HCT116 (cell line): ENCODE measurements at regions not wholly inside any gene's neighbourhood (a gene's known extent, or its start where the extent isn't known, plus 50 kb on each side); places are given as distances from the start of the nearest gene placed in this dataset.

Source experiments
- CTCF ChIP-seq, 3 experiments: fragments of 200-600 bp in 1 of 3; sonication (generic) in 1 of 3; IDR thresholded peaks in 2 of 3; conservative IDR thresholded peaks in 1 of 3; 2 replicates each; pipeline ENCODE4 v1.5.1; 2012 to 2017; ENCODE audit warnings: low read depth in 2 of 3, low read length in 2 of 3, antibody characterized with exemption in 1 of 3, borderline replicate concordance in 1 of 3, control low read depth in 1 of 3, mild to moderate bottlenecking in 1 of 3, mixed read lengths in 1 of 3, mixed run types in 1 of 3, moderate library complexity in 1 of 3; ENCODE audit not compliant: insufficient read depth in 1 of 3
- EZH2 ChIP-seq: fragments of 200-600 bp; sonication (generic); IDR thresholded peaks from 2 replicates; pipeline ENCODE4 v1.6.1; 2017; ENCODE audit warnings: antibody characterized with exemption, mixed run types
- SIN3A ChIP-seq: IDR thresholded peaks from 2 replicates; pipeline ENCODE4 v1.6.1; 2012; ENCODE audit warnings: low read depth

DNA sequence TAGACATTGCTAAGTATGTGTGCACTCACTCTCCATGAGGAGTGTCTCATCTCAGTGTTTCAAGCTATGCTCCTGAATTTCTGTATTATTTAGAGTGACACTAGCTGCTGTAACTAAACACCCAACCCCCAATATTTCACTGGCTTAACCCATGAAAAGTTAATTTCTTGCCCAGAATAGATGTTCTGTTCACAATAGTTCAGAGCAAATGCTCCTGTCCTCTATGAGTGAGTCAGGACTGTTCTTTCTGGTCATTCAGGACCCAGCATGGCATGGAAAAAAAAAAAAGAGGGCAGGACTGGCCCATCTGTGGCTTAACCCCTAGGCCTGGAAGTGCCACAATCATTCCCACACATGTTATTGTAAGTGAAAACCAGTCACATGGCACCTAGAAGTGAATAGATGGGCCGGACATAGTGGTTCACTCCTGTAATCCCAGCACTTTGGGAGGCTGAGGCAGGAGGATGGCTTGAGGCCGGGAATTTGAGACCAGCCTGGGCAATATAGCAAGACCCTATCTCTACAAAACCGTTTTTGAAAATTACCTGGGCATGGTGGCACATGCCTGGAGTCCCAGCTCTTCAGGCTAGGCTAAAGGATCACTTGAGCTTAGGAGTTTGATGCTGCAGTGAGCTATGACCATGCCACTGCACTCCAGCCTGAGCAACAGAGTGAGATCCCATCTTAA, 663.6 kb downstream of the IRS1 start:
- TF ChIP-seq CTCF (IDR thresholded peaks at IDR 0.05 in 2 of 3, conservative IDR thresholded peaks at IDR 0.05 in 1 of 3; ENCODE audit: borderline replicate concordance in 1 of 3, insufficient read depth in 1 of 3, low read depth in 2 of 3, low read length in 2 of 3) (no peak), SIN3A (no peak), EZH2 (no peak)
